Sciatic nerve (tissue), 2 donors: ENCODE measurements at regions not wholly inside any gene's neighbourhood (a gene's known extent, or its start where the extent isn't known, plus 50 kb on each side); places are given as distances from the start of the nearest gene placed in this dataset.
"Not testable (repeated sequence)": the region's sequence is repeated elsewhere in the genome, so short reads cannot be mapped to it uniquely, and the experiment has no call there.

Source experiments
- ATAC-seq: fragments of 200-7000 bp; cut with Tn5 transposase; one replicate; pipeline ENCODE4 v1.9.1; 2020; ENCODE audit warnings: mild to moderate bottlenecking, moderate library complexity
- DNase-seq: peaks from one replicate; pipeline ENCODE4 v3.0.0-alpha.2; 2020; ENCODE audit warnings: low spot score
- intact Hi-C: fragments of 100-400 bp; cut with DNase I; formaldehyde crosslinking; loops from one replicate; pipeline ENCODE4 v1.14.2; 2022
- donor health status: DM: no; HTN: no; CAD: no.
- donor health status: DM: no; HTN: no; CAD: no.

GRCh38 chr1:88333086-88333695, 350.9 kb upstream of the PKN2 start:
- DNase-seq: no peak
- intact Hi-C loops: no loop called here
- ATAC-seq: no peak

GRCh38 chr1:88341447-88341846, 342.6 kb upstream of the PKN2 start:
- no peak for DNase-seq
- intact Hi-C loops: no loop called here
- ATAC-seq: no peak

GRCh38 chr1:88342081-88342480, 342.0 kb upstream of the PKN2 start:
- intact Hi-C loops, DNase-seq, ATAC-seq: not testable (repeated sequence)

GRCh38 chr1:88350648-88351047, 333.4 kb upstream of the PKN2 start:
- DNase-seq (no peak), ATAC-seq (no peak)
- intact Hi-C loops: no loop called here

GRCh38 chr1:88351960-88352359, 332.1 kb upstream of the PKN2 start:
- intact Hi-C loops: no loop called here
- no peak for ATAC-seq

GRCh38 chr1:88354256-88354655, 329.8 kb upstream of the PKN2 start:
- ATAC-seq: no peak
- no peak for DNase-seq
- intact Hi-C loops: no loop called here

More at GRCh38 chr1:88351960-88352359, 332.1 kb upstream of the PKN2 start:
- no peak for DNase-seq

- ATAC-seq (no peak), DNase-seq (no peak)
Observed at GRCh38 chr1:88357729-88358128, 326.3 kb upstream of the PKN2 start.

GRCh38 chr1:88371436-88372023, 312.5 kb upstream of the PKN2 start:
- intact Hi-C loops: no loop called here
- no peak for DNase-seq
- ATAC-seq: no peak

More at GRCh38 chr1:88357729-88358128, 326.3 kb upstream of the PKN2 start:
- intact Hi-C loops: no loop called here

GRCh38 chr1:88375977-88376376, 308.1 kb upstream of the PKN2 start:
- intact Hi-C loops: no loop called here
- ATAC-seq (no peak), DNase-seq (no peak)

GRCh38 chr1:88376421-88376820, 307.7 kb upstream of the PKN2 start:
- ATAC-seq (no peak), DNase-seq (no peak)
- intact Hi-C loops: no loop called here

GRCh38 chr1:88378560-88378959, 305.5 kb upstream of the PKN2 start:
- intact Hi-C loops: no loop called here
- ATAC-seq (peak; percentile 45), DNase-seq (no peak)

- intact Hi-C loops: no loop called here
- no peak for DNase-seq
- ATAC-seq: no peak
Observed at GRCh38 chr1:88394958-88395357, 289.1 kb upstream of the PKN2 start.

- no peak for ATAC-seq
- intact Hi-C loops: no loop called here
Observed at GRCh38 chr1:88398338-88398737, 285.7 kb upstream of the PKN2 start.

GRCh38 chr1:88399690-88400089, 284.4 kb upstream of the PKN2 start:
- intact Hi-C loops: no loop called here
- DNase-seq: no peak
- no peak for ATAC-seq

More at GRCh38 chr1:88398338-88398737, 285.7 kb upstream of the PKN2 start:
- no peak for DNase-seq

- DNase-seq (no peak), ATAC-seq (no peak)
- intact Hi-C loops: no loop called here
Observed at GRCh38 chr1:88401313-88401712, 282.8 kb upstream of the PKN2 start.

GRCh38 chr1:88404582-88404981, 279.5 kb upstream of the PKN2 start:
- intact Hi-C loops: no loop called here
- DNase-seq (no peak), ATAC-seq (no peak)

- no peak for ATAC-seq
- DNase-seq: no peak
- intact Hi-C loops: no loop called here
Observed at GRCh38 chr1:88407248-88407647, 276.8 kb upstream of the PKN2 start.

GRCh38 chr1:88421997-88422396, 262.1 kb upstream of the PKN2 start:
- intact Hi-C loops: no loop called here

GRCh38 chr1:88433556-88433955, 250.5 kb upstream of the PKN2 start:
- intact Hi-C loops: no loop called here
- DNase-seq (no peak), ATAC-seq (no peak)

More at GRCh38 chr1:88421997-88422396, 262.1 kb upstream of the PKN2 start:
- DNase-seq (no peak), ATAC-seq (no peak)

GRCh38 chr1:88434836-88435235, 249.2 kb upstream of the PKN2 start:
- intact Hi-C loops: no loop called here
- DNase-seq: no peak
- no peak for ATAC-seq

- intact Hi-C loops: no loop called here
- ATAC-seq: no peak
- DNase-seq: no peak
Observed at GRCh38 chr1:88441022-88441421, 243.1 kb upstream of the PKN2 start.
